Body of pancreas (tissue), 4 donors: ENCODE measurements at regions not wholly inside any gene's neighbourhood (a gene's known extent, or its start where the extent isn't known, plus 50 kb on each side); places are given as distances from the start of the nearest gene placed in this dataset.

ENCODE experiments used
- POLR2A ChIP-seq, 3 donors: fragments of 450-650 bp; IDR thresholded peaks; one replicate each; pipeline ENCODE4 v1.6.1; 2016; ENCODE audit warnings: antibody characterized with exemption in 3 of 3, mild to moderate bottlenecking in 2 of 3
- TF ChIP-seq, protein P1 (sequence below), 7 experiments: fragments of 450-650 bp in 4 of 7; fragments of 200-600 bp in 3 of 7; sonication (generic) in 3 of 7; IDR thresholded peaks; one replicate each; pipeline ENCODE4 v1.5.1; 2016 to 2019; ENCODE audit warnings: antibody characterized with exemption in 7 of 7

GRCh38 chr14:53529519-53529918, 376.4 kb upstream of the DDHD1 start:
- TF ChIP-seq, protein P1, sequence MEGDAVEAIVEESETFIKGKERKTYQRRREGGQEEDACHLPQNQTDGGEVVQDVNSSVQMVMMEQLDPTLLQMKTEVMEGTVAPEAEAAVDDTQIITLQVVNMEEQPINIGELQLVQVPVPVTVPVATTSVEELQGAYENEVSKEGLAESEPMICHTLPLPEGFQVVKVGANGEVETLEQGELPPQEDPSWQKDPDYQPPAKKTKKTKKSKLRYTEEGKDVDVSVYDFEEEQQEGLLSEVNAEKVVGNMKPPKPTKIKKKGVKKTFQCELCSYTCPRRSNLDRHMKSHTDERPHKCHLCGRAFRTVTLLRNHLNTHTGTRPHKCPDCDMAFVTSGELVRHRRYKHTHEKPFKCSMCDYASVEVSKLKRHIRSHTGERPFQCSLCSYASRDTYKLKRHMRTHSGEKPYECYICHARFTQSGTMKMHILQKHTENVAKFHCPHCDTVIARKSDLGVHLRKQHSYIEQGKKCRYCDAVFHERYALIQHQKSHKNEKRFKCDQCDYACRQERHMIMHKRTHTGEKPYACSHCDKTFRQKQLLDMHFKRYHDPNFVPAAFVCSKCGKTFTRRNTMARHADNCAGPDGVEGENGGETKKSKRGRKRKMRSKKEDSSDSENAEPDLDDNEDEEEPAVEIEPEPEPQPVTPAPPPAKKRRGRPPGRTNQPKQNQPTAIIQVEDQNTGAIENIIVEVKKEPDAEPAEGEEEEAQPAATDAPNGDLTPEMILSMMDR (IDR thresholded peaks at IDR 0.05), result no peak
- no peak for TF ChIP-seq POLR2A (IDR thresholded peaks at IDR 0.05)
